Liver (tissue), 3 donors: ENCODE measurements at regions not wholly inside any gene's neighbourhood (a gene's known extent, or its start where the extent isn't known, plus 50 kb on each side); places are given as distances from the start of the nearest gene placed in this dataset.

Experiments
- EGR1 ChIP-seq, 2 donors: IDR thresholded peaks; 2 replicates each; pipeline ENCODE4 v1.6.1; 2016 to 2018; ENCODE audit warnings: antibody characterized with exemption in 2 of 2, low read depth in 2 of 2
- GABPA ChIP-seq, 2 donors: IDR thresholded peaks in 1 of 2; conservative IDR thresholded peaks in 1 of 2; 2 replicates each; pipeline ENCODE4 v1.6.1; 2016; ENCODE audit warnings: antibody characterized with exemption in 2 of 2, mild to moderate bottlenecking in 1 of 2, moderate library complexity in 1 of 2
- JUND ChIP-seq, 2 donors: IDR thresholded peaks; 2 replicates each; pipeline ENCODE4 v1.6.1; 2016; ENCODE audit warnings: antibody characterized with exemption in 2 of 2
- NR2F2 ChIP-seq: IDR thresholded peaks from 2 replicates; pipeline ENCODE4 v1.6.1; 2016; ENCODE audit warnings: antibody characterized with exemption
- RAD21 ChIP-seq, 2 donors: IDR thresholded peaks; 2 replicates each; pipeline ENCODE4 v1.6.1; 2016; ENCODE audit warnings: antibody characterized with exemption in 2 of 2, mild to moderate bottlenecking in 2 of 2
- SP1 ChIP-seq: IDR thresholded peaks from 2 replicates; pipeline ENCODE4 v1.6.1; 2018; ENCODE audit warnings: antibody characterized with exemption, mild to moderate bottlenecking
- YY1 ChIP-seq: IDR thresholded peaks from 2 replicates; pipeline ENCODE4 v1.6.1; 2016; ENCODE audit warnings: antibody characterized with exemption, mild to moderate bottlenecking
- TF ChIP-seq, protein P1 (sequence below): fragments of 150-350 bp; IDR thresholded peaks from 2 replicates; pipeline ENCODE4 v1.5.1; 2017; ENCODE audit warnings: improper control_type of control experiment, low read depth, low read length; ENCODE audit not compliant: missing input control
- TF ChIP-seq, protein P2 (sequence below): IDR thresholded peaks from 2 replicates; pipeline ENCODE4 v1.6.1; 2016; ENCODE audit warnings: antibody characterized with exemption
- TF ChIP-seq, protein P3 (sequence below): IDR thresholded peaks from 2 replicates; pipeline ENCODE4 v1.6.1; 2016; ENCODE audit warnings: antibody characterized with exemption, mild to moderate bottlenecking
- TF ChIP-seq, protein P4 (sequence below): IDR thresholded peaks from 2 replicates; pipeline ENCODE4 v1.6.1; 2016; ENCODE audit warnings: antibody characterized with exemption
- donor health status: healthy.
- donor health status: healthy.

DNA sequence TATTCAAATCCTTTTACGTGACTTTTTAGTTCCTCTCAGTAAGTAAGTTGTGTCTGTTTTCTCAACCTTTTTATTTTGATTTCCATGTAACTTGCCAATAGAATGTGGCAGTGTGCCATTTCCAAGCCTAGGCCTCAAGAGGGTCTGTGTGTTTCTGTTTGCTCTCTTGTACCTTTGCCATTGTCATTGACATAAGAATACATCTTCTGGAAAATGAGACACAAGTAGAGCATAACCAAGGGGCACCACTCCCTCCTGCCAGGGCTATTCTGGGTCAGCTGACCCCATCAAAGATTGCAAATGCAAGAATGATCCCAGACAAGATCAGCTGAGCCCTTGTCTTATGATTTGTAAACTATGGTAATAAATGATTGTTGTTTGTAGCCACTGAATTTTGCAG is 524.0 kb downstream of the IPMK start:
- TF ChIP-seq, protein P1, sequence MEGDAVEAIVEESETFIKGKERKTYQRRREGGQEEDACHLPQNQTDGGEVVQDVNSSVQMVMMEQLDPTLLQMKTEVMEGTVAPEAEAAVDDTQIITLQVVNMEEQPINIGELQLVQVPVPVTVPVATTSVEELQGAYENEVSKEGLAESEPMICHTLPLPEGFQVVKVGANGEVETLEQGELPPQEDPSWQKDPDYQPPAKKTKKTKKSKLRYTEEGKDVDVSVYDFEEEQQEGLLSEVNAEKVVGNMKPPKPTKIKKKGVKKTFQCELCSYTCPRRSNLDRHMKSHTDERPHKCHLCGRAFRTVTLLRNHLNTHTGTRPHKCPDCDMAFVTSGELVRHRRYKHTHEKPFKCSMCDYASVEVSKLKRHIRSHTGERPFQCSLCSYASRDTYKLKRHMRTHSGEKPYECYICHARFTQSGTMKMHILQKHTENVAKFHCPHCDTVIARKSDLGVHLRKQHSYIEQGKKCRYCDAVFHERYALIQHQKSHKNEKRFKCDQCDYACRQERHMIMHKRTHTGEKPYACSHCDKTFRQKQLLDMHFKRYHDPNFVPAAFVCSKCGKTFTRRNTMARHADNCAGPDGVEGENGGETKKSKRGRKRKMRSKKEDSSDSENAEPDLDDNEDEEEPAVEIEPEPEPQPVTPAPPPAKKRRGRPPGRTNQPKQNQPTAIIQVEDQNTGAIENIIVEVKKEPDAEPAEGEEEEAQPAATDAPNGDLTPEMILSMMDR = no peak
- TF ChIP-seq YY1 = no peak
- TF ChIP-seq SP1 = no peak
- TF ChIP-seq NR2F2 = no peak
- TF ChIP-seq JUND (IDR thresholded peaks at IDR 0.05) = no peak
- TF ChIP-seq RAD21 (IDR thresholded peaks at IDR 0.05) = no peak
- TF ChIP-seq, protein P2, sequence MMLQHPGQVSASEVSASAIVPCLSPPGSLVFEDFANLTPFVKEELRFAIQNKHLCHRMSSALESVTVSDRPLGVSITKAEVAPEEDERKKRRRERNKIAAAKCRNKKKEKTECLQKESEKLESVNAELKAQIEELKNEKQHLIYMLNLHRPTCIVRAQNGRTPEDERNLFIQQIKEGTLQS = no peak
- TF ChIP-seq GABPA (IDR thresholded peaks at IDR 0.05 in 1 of 2, conservative IDR thresholded peaks at IDR 0.05 in 1 of 2) = no peak
- TF ChIP-seq, protein P3, sequence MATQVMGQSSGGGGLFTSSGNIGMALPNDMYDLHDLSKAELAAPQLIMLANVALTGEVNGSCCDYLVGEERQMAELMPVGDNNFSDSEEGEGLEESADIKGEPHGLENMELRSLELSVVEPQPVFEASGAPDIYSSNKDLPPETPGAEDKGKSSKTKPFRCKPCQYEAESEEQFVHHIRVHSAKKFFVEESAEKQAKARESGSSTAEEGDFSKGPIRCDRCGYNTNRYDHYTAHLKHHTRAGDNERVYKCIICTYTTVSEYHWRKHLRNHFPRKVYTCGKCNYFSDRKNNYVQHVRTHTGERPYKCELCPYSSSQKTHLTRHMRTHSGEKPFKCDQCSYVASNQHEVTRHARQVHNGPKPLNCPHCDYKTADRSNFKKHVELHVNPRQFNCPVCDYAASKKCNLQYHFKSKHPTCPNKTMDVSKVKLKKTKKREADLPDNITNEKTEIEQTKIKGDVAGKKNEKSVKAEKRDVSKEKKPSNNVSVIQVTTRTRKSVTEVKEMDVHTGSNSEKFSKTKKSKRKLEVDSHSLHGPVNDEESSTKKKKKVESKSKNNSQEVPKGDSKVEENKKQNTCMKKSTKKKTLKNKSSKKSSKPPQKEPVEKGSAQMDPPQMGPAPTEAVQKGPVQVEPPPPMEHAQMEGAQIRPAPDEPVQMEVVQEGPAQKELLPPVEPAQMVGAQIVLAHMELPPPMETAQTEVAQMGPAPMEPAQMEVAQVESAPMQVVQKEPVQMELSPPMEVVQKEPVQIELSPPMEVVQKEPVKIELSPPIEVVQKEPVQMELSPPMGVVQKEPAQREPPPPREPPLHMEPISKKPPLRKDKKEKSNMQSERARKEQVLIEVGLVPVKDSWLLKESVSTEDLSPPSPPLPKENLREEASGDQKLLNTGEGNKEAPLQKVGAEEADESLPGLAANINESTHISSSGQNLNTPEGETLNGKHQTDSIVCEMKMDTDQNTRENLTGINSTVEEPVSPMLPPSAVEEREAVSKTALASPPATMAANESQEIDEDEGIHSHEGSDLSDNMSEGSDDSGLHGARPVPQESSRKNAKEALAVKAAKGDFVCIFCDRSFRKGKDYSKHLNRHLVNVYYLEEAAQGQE = no peak
- TF ChIP-seq EGR1 (IDR thresholded peaks at IDR 0.05; ENCODE audit: low read depth in 2 of 2) = no peak
- TF ChIP-seq, protein P4, sequence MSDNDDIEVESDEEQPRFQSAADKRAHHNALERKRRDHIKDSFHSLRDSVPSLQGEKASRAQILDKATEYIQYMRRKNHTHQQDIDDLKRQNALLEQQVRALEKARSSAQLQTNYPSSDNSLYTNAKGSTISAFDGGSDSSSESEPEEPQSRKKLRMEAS = no peak
